ENCODE measurements at regions not wholly inside any gene's neighbourhood (a gene's known extent, or its start where the extent isn't known, plus 50 kb on each side); places are given as distances from the start of the nearest gene placed in this dataset.

DNA sequence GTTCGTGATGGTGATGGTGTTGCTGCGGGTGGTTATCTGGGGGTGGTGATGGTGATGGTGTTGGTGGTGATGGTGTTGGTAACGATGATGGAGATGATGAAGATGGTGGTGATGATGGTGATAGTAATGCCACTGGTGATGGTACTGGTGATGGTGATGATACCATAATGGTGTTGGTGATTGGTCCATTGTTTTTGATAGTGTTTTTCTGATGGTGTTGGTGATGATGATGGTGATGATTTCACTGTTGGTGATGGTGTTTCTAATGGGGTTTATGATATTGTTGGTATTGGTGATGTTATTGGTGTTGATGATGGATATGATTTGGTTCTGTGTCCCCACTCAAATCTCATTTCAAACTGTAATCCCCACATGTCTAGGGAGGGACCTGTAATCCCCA is 51.7 kb upstream of the PITRM1 start:
- no peak overlapping the region for H3K27ac ChIP-seq (ENCODE audit: low read depth, low read length)
- H3K9me3 ChIP-seq (ENCODE audit: control insufficient read depth in 1 of 2, low read length in 2 of 2), result no peaks in the 10 kb centered on the region
- H3K9ac ChIP-seq (ENCODE audit: low read depth in 1 of 2, low read length in 2 of 2), result no peak overlapping the region
- H3K4me1 ChIP-seq (ENCODE audit: control insufficient read depth in 1 of 2, insufficient read depth in 2 of 2, low read length in 2 of 2), result peaks cover 7 to 10% of the 10 kb centered on the region in 2 donors
- H3K36me3 ChIP-seq (ENCODE audit: control insufficient read depth in 1 of 2, insufficient read depth in 2 of 2, low read length in 2 of 2), result no peaks in the 10 kb centered on the region
- no peaks in the 10 kb centered on the region for H3K27me3 ChIP-seq (ENCODE audit: control insufficient read depth in 1 of 2, insufficient read depth in 2 of 2, low read length in 2 of 2)
- H3K4me3 ChIP-seq (ENCODE audit: low read depth in 1 of 2, low read length in 2 of 2), result no peak overlapping the region

DNA sequence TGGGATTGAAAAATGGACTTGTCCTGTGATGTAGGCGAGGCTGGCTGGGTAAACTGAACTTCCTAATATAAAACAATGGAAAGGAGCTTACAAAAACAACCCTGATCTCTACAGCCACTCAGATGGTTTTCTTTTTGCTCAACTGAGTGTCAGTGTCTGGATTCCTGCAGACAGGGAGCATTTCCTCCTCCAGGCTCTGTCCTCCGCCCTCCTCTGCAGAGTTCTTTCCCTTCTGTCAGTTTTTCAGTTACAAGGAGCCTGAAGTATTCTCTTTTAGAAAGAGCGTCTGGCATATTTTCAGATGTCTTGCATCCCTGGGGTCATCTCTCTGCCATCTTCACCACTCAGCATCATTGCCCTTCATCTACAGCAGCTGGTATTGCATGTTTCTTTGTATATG is 50.0 kb upstream of the PITRM1 start:
- Histone ChIP-seq H3K4me1 (ENCODE audit: control insufficient read depth in 1 of 2, insufficient read depth in 2 of 2, low read length in 2 of 2) (peaks cover 3 to 4% of the 10 kb centered on the region in 2 donors), H3K27me3 (ENCODE audit: control insufficient read depth in 1 of 2, insufficient read depth in 2 of 2, low read length in 2 of 2) (no peaks in the 10 kb centered on the region), H3K36me3 (ENCODE audit: control insufficient read depth in 1 of 2, insufficient read depth in 2 of 2, low read length in 2 of 2) (no peaks in the 10 kb centered on the region), H3K27ac (ENCODE audit: low read depth, low read length) (no peak overlapping the region), H3K9me3 (ENCODE audit: control insufficient read depth in 1 of 2, low read length in 2 of 2) (no peaks in the 10 kb centered on the region), H3K9ac (ENCODE audit: low read depth in 1 of 2, low read length in 2 of 2) (no peak overlapping the region), H3K4me3 (ENCODE audit: low read depth in 1 of 2, low read length in 2 of 2) (no peak overlapping the region)

All from duodenal mucosa (tissue), 2 donors.